ENCODE measurements at regions not wholly inside any gene's neighbourhood (a gene's known extent, or its start where the extent isn't known, plus 50 kb on each side); places are given as distances from the start of the nearest gene placed in this dataset.
"Not testable (repeated sequence)": the region's sequence is repeated elsewhere in the genome, so short reads cannot be mapped to it uniquely, and the experiment has no call there.

DNA sequence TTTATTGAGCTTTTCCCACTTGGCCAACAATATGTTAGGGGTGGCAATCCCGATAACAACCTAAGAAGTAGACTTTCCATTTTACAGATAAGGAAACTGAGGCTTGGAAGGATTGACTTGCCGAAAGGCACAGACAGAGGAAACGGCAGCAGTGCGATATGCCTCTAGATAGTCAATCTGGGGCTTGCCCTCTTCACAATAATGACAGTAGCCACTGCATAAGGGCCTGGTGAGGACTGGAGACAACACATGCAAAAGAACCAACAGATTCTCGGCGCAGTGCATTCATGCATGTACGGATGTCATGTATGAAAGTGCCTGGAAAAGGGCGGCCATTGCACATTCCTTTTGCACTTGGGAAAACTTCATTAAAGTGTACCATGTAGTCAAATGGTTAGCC lies 811.2 kb downstream of the RNF144A start:
- DNase-seq: no peak

DNA sequence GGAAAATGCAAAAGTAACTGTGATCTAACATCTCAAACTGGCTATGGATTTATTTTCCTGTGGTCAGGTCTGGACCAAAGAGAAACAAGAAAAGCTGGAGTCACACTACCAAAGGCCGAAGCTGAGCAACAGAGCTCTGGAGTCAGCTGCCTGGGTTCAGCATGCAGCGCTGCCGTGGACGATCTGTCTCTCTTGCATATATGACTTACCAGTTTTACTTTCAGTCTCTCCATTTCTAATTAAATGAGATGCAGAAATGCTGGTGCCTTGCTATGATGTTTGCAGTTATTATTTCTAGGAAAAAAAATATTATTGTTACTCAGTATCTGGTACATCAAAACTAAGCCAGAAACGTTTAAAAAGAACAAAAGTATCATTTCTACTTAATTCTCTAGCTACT lies 813.2 kb downstream of the RNF144A start:
- peak in 1 of 2 donors; percentile 38 for DNase-seq

DNA sequence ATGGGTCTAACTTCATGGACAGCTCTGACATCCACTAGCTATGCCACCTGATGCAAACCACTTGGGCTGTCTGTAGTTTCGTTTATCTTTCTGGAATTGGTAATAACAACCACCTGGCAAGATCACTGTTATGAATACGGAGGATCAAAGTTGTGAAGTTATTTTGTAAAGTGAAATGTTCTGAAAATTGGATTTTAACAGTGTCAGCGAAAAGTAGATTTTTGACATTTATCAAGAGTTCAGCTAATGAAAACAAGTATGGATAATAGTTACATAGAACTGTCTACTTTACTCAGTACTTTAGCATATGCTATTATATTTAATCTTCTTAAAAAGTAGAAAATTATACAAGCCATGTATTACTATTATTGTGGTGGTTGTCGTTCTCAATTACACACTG lies 813.8 kb downstream of the RNF144A start:
- no peak for DNase-seq

DNA sequence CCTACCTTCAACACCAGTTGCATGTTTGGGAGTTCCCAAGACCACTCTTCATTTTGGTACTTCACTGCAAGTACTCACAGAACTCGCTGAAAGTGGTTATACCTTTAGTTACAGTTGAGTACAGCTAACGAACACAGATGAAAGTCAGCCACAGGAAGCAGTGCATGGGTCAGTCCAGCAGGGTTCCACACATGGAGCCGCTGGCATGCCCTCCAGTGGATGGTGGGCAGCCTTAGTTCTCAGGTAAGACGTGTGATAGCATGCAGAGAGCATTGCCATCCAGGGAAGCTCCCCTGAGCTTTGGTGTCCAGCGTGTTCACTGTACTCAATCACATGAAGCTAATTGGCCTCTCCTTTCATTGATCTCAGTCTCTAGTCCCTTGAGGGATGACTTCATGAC lies 815.3 kb downstream of the RNF144A start:
- no peak for DNase-seq

DNA sequence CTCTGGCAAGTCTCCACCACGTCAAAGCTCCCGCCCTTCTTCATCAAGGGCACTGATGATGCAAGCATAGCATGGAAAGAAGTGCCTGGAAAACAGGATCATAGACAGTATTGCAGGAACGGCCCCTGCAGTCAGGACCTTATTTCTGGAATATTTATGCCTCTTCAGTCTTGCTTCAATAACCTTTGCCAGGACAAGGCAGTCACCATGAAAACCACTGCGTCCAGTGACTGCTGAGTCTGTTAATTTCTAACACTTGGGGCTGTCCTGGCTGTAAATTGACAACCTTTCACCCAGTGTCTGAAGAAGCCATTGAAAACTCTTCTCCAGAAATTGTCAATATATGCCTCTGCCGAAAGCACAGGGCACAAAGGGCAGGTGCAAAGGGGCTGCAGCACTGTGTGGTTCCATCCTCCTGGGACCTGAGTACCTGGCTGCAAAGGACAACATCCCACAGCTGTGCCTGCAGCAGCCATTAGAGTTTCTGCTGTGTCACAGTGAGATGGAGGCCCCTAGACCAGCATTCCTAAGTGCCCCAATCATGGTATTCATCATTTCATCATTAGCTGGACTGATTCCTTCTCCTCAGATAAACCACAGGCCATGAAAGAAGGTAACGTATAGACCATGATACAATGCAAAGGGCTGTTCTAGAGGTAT lies 819.6 kb downstream of the RNF144A start:
- DNase-seq: no peak

DNA sequence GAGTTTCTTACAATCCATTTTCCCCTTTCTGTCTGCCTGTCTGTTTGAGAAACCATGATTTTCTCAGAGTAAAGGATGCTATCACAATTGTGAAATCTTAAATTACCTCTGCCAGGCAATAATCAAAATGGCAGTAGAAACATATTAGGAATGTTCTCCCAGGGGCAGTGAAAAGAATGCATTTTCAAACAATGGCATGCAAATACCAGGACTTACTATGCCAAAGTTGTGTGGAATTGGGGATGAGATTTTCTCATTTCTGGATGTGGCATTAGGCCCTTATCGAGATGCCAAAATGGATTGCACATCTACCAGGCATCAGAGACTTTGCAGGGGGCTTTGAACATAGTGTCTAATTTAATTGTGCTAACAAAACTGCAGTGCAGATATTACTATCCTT lies 821.4 kb downstream of the RNF144A start:
- DNase-seq: no peak

DNA sequence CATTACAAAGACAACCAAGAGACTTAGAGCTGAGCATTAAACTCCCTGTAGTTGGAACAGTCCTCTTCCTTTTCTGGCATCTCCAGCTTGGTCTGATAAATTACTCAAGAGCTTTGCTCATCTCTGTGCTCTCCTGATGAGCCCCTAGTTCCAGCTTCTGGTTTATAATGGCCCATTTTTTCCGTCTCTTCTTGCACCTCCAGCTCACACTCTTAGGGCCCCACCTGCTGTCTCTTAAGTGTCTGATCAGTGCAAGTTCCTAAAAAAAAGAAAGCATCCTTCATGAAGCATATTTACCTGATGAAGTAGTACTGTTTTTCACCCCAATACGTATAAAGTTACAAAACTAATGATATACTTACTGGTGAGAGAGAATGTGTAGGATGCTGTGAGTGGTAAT lies 822.9 kb downstream of the RNF144A start:
- DNase-seq: no peak

DNA sequence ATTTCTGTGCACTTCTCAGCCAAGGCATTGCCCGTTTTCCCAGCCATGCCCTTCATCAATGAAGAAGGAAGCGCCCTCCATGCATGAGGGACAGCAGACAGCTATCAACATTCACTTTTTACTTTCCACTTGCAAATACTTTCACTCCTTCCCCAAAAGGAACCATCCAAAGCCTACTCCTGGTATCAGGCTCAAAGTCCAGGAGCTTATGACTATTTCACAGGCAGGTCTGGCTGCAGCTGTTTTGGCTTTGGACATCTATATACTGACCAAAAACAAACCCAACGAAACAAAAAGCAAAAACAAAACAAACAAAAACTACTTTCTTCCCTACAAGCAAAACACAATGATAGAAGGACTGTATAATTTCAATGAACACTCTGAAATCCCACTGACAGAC lies 825.1 kb downstream of the RNF144A start:
- no peak for DNase-seq

DNA sequence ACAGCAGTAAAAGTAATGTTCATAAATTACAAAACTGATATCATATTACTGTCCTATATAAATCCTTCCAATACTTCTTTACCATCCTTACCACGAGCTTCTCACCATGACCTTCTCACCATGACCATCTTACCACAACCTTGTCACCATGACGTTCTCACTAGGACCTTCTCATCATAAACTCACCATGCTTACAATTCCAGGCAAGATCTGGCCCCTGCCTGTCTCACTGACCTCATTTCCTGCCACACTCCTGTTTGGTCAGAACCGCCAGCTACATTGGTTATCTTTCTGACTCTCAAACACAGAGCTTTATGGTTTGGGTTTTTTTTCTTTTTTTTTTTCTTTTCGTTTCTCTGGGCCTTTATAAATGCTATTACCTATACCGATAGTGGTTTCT lies 827.6 kb downstream of the RNF144A start:
- peak; percentile 74 to 79 for DNase-seq

DNA sequence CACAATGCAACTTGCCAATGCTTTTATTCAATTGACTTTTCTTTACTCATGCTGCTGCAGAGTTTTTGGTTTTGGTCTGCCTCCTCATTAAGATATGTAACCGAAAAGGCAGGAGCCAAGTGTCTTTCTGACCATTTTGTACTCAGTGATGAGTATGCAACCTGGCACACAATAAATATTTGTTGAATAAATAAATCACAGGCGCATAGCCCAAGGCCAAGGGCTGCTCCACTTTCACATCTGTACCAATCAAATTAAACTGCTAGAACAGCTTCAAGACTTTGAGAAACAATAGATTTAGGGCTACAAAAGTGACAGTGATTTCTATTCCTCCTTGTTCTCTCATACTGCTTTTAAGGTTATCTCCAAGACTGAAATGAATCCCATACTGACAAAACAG lies 828.2 kb downstream of the RNF144A start:
- DNase-seq: no peak

DNA sequence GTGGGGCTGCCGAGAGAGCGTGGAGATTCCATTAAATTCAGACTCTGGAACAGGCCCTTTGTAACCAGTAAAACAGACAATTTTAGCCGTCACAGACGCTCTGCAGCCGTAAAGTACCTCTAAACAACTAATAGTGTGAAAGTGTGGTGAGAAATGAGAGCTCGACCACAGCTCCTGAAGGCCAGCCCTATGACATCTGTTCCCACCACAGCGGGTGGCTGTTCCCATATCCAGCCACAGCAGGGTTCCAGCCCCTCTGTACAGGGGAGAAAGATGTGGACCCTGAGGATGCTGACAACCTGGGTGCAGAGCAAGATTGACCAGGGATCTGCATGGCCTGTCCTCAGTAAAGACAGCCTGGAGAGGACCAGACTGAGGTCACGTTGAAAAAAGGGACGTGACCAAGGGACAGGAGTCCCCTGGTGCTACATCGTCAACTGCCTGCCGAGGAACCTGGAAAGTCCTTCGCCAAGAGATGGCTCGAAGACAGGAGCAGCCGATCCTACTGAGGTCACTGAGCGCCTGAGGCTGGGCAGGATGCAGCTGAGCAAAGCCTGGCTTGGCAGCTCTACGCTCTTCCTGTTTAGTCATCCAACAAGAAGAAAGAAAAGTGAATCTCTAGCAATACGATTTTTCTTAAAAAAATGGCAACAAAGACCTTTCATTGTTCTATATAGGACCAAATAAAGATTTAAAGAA lies 831.7 kb downstream of the RNF144A start:
- peak; percentile 36 to 51 for DNase-seq

DNA sequence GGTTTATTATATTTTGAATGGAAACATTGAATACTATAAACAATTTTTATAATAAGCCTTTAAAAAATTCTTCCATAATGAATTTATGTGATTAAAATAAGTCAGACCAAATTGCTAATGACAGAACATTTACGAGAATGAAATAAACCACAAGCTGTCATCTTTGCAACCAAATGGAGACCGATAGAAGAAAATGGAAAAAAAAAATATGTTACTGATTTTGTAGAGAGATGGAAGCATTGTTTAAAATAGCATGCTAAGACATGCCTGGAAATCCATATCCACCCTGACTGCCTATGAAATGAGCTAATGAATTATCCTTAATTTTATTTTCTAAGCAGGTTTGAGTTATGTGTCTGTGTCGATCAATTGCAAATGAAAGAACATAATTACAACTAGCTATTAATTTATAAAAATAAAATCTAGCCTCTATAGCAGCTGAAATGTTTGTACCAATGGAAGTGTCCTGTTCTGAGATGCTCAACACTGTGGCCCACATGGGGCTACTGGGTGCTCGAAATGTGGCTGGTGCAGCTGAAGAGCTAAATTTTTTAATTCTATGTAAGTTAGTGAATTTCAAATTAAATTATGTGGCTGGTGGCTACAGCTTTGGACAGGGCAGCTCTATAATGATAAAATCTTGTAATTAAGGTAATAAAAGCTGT lies 832.8 kb downstream of the RNF144A start:
- no peak for DNase-seq

DNA sequence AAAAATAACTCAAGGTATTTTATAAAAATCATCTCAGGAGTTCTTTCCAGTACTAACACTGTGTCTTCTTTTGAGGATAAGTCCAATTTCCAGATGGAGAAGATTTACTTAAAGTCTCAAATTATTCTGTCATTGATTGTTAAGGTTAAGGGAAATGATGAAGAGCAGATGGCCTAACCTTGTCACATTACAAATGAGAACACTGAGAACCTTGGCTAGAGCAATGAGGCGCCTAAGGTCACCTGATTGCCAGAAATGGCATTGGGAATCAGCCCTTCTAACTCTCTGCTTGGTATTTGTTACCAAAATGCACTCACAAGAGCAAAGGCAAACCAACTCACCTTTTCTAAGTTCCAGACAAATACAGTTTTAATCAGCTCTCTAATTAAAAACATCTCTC lies 835.1 kb downstream of the RNF144A start:
- DNase-seq: no peak

DNA sequence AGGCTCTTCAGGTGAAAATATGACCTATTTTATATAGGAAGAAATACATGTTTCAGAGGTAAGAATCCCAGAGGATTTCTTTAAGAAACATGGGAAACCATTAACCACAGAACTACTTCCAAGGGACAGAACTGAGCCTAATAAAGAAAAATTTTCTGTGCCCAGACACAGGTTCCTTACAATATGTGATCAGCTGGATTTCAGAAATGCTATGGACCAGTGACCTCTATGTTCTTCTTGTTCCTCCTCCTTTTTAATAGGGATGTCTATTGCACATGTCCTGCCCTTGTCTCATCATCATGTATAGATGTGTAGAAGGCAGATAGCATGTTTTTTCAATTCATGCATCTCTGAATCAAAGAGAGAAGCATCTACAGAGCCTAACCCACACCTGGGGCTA lies 836.6 kb downstream of the RNF144A start:
- DNase-seq: no peak

DNA sequence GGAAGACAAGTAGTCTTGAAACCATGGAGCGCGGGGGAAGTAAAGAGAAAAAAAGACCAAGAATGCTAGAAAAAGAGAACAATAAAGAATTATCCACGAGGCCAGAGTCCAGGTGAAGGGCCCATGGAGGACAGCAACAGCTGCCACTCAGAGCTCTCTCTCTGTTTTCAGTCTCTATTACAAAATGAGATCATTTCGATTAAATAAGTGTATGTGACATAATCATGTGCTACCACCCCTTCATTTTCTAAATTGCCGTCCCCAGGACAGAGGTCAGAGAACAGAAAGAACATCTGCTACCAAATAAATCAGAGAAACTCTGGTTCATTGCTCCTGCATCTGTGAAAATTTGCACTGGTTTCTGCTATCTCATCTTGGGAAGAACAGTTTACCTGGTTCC lies 838.7 kb downstream of the RNF144A start:
- no peak for DNase-seq

DNA sequence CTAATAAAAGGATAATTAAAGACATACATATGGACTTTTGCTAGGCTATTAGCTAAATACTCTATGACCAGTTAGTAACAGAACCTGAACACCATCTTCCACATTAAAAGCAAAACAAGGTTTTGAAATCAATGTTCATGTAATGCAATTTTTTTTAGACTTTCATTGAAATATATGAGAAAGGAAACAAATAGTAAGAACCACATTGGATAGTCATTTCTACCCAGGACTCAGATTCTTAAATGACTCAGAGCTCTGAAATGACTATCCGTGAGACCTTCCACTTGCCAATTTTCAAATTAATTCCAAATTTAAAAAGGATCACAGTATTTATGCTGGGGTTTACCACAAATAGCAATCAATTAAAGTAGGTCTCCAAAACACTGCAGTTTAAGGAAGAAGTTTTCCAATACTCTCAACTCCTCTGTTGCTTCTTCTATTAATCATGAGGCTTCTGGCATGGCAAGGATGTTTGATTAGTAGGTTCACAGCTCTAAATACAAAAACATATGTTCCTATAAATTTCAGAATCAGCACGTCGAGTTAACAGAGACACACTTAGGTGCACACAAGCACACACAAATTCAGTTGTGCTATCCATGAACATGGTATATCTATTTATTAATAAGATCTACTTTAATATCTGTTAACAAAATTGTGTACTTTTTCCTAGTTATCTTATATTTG lies 841.0 kb downstream of the RNF144A start:
- DNase-seq: no peak

DNA sequence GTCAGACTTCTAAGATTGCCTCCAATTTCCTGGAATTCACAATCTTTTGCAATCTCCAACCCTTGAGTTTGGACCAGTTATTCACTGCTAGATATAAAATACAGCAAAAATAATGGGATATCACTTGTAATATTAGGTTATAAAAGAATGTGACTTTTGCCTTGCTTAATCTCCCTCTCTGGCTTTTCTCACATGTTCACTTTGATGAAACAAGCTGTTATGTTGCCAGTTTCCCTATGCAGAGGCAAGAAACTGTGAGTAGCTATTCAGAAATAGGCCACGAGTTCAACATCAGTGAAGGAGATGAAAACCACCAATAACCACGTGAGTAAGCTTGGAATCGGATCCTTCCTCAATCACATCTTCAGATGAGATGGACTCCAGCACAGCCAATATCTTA lies 842.7 kb downstream of the RNF144A start:
- no peak for DNase-seq

DNA sequence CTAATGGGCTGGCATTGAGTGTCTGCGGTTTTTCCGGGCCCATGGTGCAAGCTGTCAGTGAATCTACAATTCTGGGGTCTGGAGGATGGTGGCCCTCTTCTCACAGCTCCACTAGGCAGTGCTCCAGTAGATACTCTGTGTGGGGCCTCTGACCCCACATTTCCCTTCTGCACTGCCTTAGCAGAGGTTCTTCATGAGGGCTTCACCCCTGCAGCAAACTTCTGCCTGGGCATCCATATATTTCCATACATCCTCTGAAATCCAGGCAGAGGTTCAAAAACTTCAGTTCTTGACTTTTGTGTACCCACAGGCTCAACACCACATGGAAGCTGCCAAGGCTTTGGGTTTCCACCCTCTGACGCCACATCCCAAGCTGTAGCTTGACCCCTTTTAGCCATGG lies 846.2 kb downstream of the RNF144A start:
- DNase-seq: not testable (repeated sequence)

DNA sequence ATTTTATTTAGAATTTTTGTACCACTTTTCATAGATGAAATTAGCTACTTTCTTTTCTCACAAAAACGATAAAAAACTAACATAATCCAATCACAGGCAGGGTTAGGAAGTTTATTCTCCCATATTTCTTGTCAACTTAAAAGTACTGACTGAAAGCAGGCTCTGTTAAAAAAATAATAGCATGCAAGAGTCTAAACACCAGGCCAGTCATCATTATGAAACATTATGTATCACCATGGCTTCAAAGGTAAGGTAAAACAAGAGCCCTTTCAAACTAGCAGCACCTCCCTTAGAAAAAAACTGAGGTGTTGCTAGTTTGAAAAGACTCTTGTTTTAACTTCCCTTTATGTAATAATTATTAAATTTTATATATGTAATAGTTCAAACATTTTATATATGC lies 848.0 kb downstream of the RNF144A start:
- no peak for DNase-seq

DNA sequence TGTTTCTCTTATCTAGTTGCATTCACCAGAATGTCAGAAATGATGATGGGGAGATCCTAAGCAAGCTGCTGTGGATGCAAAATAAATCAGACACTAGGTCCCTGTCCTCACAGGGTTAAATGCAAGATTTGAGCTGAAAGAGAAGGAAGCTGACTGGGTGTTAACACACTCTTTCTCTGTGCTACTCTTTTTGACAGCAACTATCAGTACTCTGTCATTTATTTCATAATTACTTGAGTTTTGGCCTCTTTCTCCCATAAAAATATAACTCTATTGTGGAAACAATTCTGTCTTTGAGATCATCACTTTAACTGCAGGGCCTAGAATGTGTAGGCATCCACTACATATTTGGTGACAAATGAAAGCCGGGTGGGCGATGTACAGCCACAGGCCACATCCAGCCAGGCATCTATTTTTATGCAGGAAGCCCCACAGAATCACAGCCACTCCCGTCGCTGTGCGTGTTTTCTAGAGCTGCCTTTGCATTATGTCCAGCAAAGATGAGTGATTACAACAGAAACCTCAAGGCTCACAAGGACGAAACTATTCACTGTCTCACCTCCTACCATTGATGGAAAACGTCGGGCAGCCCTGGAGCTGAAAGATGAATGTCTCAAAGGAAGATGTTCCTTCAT lies 849.0 kb downstream of the RNF144A start:
- DNase-seq: no peak

DNA sequence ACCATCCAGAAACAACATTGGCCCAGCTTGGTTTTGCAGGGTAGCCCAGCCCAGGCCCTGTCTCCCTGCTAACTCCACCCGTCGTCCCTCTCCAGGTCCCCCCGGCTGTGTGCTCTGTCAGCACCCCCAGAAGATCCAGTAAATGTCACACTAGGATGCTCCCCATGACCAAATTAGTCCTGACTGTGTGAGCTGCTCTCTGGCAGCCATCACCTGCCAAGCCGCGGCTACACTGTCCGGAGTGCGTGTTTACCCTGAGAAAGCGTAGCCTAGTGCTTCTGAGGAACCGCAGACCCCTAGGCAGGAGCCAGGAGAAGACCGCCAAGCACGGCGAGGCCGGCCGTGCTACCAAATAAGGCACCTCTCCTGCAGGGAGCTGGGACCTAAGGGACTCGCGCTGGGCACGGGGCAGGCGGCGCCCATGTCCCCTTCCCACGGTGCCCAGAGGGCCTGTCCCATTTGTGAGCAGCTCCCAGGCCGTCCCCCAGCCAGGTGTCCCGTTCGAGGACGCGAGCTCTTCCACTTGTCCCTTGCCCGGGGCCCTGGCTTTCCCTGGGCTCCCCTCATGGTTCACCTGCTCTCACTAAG lies 849.9 kb downstream of the RNF144A start:
- DNase-seq: no peak

DNA sequence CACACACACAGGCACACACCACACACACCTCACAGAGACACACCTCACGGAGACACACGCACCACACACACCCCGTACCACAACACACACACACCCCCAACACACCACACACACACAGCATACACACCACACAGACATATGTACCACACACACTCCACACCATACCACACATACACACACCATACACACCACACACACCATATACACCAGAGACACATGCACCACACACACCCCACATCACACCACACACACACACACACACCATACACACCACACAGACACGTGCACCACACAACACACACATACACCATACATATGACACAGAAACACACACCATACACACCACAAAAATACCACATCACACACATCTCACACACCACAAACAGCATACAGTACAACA lies 850.7 kb downstream of the RNF144A start:
- no peak for DNase-seq

DNA sequence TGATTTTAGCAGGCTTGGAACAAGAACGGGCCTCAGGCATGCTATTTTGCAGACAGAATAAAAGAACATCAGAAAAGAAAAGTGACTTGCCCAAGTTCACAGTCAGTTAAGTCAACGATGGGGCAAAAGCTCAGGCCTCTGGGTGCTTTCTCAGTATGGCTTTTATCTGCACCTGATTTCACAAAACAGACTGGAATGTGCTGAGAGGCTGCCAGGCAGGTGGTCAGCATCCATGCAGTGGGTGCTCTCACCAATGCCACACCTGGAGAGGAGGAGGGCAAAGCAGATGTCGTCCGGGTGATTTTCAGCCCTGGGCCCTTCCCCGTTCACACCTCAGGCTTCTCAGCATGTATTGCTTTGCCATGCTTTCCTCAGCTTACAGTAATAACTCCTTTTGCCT lies 854.6 kb downstream of the RNF144A start:
- DNase-seq: no peak
